Epithelial cell of proximal tubule (primary cell): ENCODE measurements at regions not wholly inside any gene's neighbourhood (a gene's known extent, or its start where the extent isn't known, plus 50 kb on each side); places are given as distances from the start of the nearest gene placed in this dataset.

Experiments
- DNase-seq: peaks from one replicate; pipeline ENCODE4 v3.0.0-alpha.2; 2011; ENCODE audit warnings: low read depth
- H3K4me3 ChIP-seq: 2 replicates; pipeline ENCODE4 v1.5.1; 2011; ENCODE audit warnings: low read depth, mild to moderate bottlenecking, low read length
- CTCF ChIP-seq: conservative IDR thresholded peaks from 2 replicates; pipeline ENCODE4 v1.5.1; 2012; ENCODE audit warnings: low read depth, mild to moderate bottlenecking, low read length

GRCh38 chr4:133668061-133668851 is 519.2 kb downstream of the PCDH10 start:
- H3K4me3 ChIP-seq = no peak overlapping the region
- no peak for TF ChIP-seq CTCF
- DNase-seq = no peak

GRCh38 chr4:133647206-133647605 is 498.1 kb downstream of the PCDH10 start:
- TF ChIP-seq CTCF = no peak
- DNase-seq = peak; percentile 13
- no peak overlapping the region for H3K4me3 ChIP-seq

DNA sequence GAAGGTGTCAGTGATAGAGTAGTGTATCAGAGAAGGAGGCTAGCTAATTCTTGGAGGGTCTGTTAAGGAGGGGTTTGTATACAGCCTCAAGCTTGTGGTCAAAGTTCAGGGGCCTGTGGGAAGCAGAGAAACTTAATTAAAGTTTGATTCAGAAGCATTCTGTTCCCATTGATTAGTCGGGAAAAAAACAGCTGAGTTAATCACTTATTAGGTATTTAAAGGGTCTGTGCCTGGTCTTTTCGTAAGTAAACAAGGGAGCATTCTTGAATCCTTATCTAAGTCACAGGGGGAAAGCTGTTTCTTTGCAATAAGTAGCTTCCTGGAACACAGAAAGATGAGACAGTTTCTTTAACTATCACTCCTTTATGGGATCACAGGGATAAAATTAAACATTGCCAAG is 492.1 kb downstream of the PCDH10 start:
- no peak for TF ChIP-seq CTCF
- no peak for DNase-seq
- no peak overlapping the region for H3K4me3 ChIP-seq

GRCh38 chr4:133638751-133639150 is 489.7 kb downstream of the PCDH10 start:
- no peak overlapping the region for H3K4me3 ChIP-seq
- TF ChIP-seq CTCF = no peak
- no peak for DNase-seq

GRCh38 chr4:133637161-133637560 is 488.1 kb downstream of the PCDH10 start:
- DNase-seq = no peak
- TF ChIP-seq CTCF = no peak
- no peak overlapping the region for H3K4me3 ChIP-seq

DNA sequence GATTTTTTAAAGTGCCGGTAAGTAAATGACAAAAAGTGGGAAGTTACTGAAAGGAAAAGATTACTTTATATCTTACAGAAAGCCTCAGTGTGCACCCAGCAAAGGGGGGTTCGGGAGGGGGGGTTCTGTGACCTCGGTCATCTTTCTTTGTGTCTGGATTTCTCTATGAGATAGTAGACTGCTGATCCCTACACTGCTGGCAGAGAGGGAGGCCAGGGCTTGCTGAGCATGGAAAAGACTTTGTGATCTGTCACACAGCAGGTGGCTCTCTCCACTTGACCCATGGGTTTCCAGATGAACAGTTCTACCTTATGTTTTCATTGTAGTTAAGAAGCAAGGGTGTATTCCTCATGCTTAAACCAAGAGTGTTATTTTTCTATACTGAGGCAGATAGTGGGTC is 475.6 kb downstream of the PCDH10 start:
- no peak overlapping the region for H3K4me3 ChIP-seq
- no peak for DNase-seq
- TF ChIP-seq CTCF = peak; percentile 22

DNA sequence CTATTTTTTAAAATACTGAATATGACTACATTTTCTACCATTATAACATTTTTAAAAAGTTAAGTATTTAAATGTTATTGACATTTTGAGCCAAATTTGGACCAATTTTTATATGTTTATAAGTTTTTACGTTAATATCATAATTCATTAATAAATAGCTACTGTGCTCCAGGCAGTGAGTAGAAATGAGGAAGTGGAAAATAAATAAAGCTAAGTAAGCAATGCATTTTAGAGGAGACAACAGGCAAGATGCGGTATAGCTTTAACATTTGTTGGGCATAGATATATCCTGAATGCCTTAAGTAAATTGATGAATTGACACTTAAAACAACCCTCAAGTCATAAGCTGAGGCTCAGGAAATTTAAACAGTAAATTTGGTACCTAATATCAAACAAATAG is 474.8 kb downstream of the PCDH10 start:
- no peak overlapping the region for H3K4me3 ChIP-seq
- no peak for DNase-seq
- TF ChIP-seq CTCF = no peak
